ENCODE measurements at regions not wholly inside any gene's neighbourhood (a gene's known extent, or its start where the extent isn't known, plus 50 kb on each side); places are given as distances from the start of the nearest gene placed in this dataset.

DNA sequence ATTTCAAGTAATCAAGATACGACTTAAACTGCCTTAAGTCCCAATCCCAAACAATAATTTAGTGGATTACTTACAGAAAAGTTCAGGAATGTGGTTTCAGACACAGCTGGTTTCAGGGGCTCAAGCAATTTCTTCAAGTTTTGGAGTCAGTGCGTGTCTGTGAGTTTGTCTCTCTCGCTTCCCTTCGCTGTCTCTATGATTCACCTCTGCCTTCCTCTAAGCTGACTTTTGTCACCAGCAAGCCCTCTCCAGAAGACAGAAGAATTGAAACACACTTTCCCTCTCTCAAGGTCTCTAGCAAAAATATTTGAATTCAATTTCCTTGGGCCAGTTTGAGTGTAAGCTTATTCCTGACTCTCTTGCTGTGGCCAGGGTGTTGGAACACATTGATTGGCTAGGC lies 392.4 kb downstream of the EDEM1 start:
- H3K27ac Mint-ChIP-seq, result no peak overlapping the region
- Histone ChIP-seq H3K9me3 (ENCODE audit: control insufficient read depth, insufficient read depth, low read length) (no peaks in the 10 kb centered on the region), H3K4me3 (ENCODE audit: low read length) (no peak overlapping the region), H3K4me1 (ENCODE audit: control insufficient read depth, insufficient read depth, low read length) (no peaks in the 10 kb centered on the region), H3K36me3 (ENCODE audit: control insufficient read depth, insufficient read depth, low read length) (no peaks in the 10 kb centered on the region), H3K27ac (ENCODE audit: low read length) (no peak overlapping the region), H3K27me3 (ENCODE audit: control insufficient read depth, insufficient read depth, low read length) (no peaks in the 10 kb centered on the region)
- ATAC-seq, result no peak
- H3K4me1 Mint-ChIP-seq, result no peaks in the 10 kb centered on the region
- H3K4me3 Mint-ChIP-seq, result no peak overlapping the region
- no peaks in the 10 kb centered on the region for H3K27me3 Mint-ChIP-seq (ENCODE audit: low read depth in 2 of 2)
- WGBS (ENCODE audit: insufficient coverage), result 98% methylated on average over 4 of the region's 4 CpGs
- intact Hi-C loops (cut with micrococcal nuclease), result no loop called here
- H3K36me3 Mint-ChIP-seq, result no peaks in the 10 kb centered on the region
- TF ChIP-seq, protein P1, sequence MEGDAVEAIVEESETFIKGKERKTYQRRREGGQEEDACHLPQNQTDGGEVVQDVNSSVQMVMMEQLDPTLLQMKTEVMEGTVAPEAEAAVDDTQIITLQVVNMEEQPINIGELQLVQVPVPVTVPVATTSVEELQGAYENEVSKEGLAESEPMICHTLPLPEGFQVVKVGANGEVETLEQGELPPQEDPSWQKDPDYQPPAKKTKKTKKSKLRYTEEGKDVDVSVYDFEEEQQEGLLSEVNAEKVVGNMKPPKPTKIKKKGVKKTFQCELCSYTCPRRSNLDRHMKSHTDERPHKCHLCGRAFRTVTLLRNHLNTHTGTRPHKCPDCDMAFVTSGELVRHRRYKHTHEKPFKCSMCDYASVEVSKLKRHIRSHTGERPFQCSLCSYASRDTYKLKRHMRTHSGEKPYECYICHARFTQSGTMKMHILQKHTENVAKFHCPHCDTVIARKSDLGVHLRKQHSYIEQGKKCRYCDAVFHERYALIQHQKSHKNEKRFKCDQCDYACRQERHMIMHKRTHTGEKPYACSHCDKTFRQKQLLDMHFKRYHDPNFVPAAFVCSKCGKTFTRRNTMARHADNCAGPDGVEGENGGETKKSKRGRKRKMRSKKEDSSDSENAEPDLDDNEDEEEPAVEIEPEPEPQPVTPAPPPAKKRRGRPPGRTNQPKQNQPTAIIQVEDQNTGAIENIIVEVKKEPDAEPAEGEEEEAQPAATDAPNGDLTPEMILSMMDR (IDR thresholded peaks at IDR 0.05), result no peak
- H3K9me3 Mint-ChIP-seq, result peaks cover 7 to 9% of the 10 kb centered on the region in 2 donors
- no peak for DNase-seq

- 79% methylated on average over 2 of the region's 2 CpGs for WGBS (ENCODE audit: insufficient coverage)
- Mint-ChIP-seq H3K27ac (no peak overlapping the region), H3K4me1 (no peaks in the 10 kb centered on the region)
Measured at GRCh38 chr3:5580826-5581225, 393.3 kb downstream of the EDEM1 start.

GRCh38 chr3:5581743-5582142 lies 394.2 kb downstream of the EDEM1 start:
- Mint-ChIP-seq H3K36me3 (no peaks in the 10 kb centered on the region), H3K27ac (no peak overlapping the region), H3K4me3 (no peak overlapping the region), H3K9me3 (peaks cover 7 to 9% of the 10 kb centered on the region in 2 donors), H3K27me3 (ENCODE audit: low read depth in 2 of 2) (no peaks in the 10 kb centered on the region), H3K4me1 (no peaks in the 10 kb centered on the region)
- Histone ChIP-seq H3K4me3 (ENCODE audit: low read length) (no peak overlapping the region), H3K27me3 (ENCODE audit: control insufficient read depth, insufficient read depth, low read length) (no peaks in the 10 kb centered on the region), H3K36me3 (ENCODE audit: control insufficient read depth, insufficient read depth, low read length) (no peaks in the 10 kb centered on the region), H3K4me1 (ENCODE audit: control insufficient read depth, insufficient read depth, low read length) (no peaks in the 10 kb centered on the region), H3K27ac (ENCODE audit: low read length) (no peak overlapping the region), H3K9me3 (ENCODE audit: control insufficient read depth, insufficient read depth, low read length) (peaks cover 3% of the 10 kb centered on the region)
- ATAC-seq (no peak), DNase-seq (no peak)
- TF ChIP-seq, protein P1 (IDR thresholded peaks at IDR 0.05), result no peak
- intact Hi-C loops (cut with micrococcal nuclease), result no loop called here
- 81% methylated on average over 2 of the region's 2 CpGs for WGBS (ENCODE audit: insufficient coverage)

More at GRCh38 chr3:5580826-5581225, 393.3 kb downstream of the EDEM1 start:
- Mint-ChIP-seq H3K27me3 (ENCODE audit: low read depth in 2 of 2) (no peaks in the 10 kb centered on the region), H3K36me3 (no peaks in the 10 kb centered on the region), H3K4me3 (no peak overlapping the region), H3K9me3 (peaks cover 7 to 9% of the 10 kb centered on the region in 2 donors)
- H3K4me3 ChIP-seq (ENCODE audit: low read length), result no peak overlapping the region
- no peaks in the 10 kb centered on the region for H3K4me1 ChIP-seq (ENCODE audit: control insufficient read depth, insufficient read depth, low read length)
- peaks cover 3% of the 10 kb centered on the region for H3K9me3 ChIP-seq (ENCODE audit: control insufficient read depth, insufficient read depth, low read length)
- DNase-seq (no peak), ATAC-seq (no peak)
- H3K27ac ChIP-seq (ENCODE audit: low read length), result no peak overlapping the region
- H3K36me3 ChIP-seq (ENCODE audit: control insufficient read depth, insufficient read depth, low read length), result no peaks in the 10 kb centered on the region
- TF ChIP-seq, protein P1 (IDR thresholded peaks at IDR 0.05), result no peak
- intact Hi-C loops (cut with micrococcal nuclease), result no loop called here
- no peaks in the 10 kb centered on the region for H3K27me3 ChIP-seq (ENCODE audit: control insufficient read depth, insufficient read depth, low read length)

- H3K4me1 ChIP-seq (ENCODE audit: control insufficient read depth, insufficient read depth, low read length), result no peaks in the 10 kb centered on the region
- TF ChIP-seq, protein P1 (IDR thresholded peaks at IDR 0.05), result no peak
- Mint-ChIP-seq H3K36me3 (no peaks in the 10 kb centered on the region), H3K27ac (no peak overlapping the region), H3K9me3 (peaks cover 7 to 9% of the 10 kb centered on the region in 2 donors), H3K4me3 (no peak overlapping the region), H3K27me3 (ENCODE audit: low read depth in 2 of 2) (no peaks in the 10 kb centered on the region), H3K4me1 (no peaks in the 10 kb centered on the region)
- H3K9me3 ChIP-seq (ENCODE audit: control insufficient read depth, insufficient read depth, low read length), result peaks cover 3% of the 10 kb centered on the region
- H3K4me3 ChIP-seq (ENCODE audit: low read length), result no peak overlapping the region
- no peak for ATAC-seq
- no peak overlapping the region for H3K27ac ChIP-seq (ENCODE audit: low read length)
- no peaks in the 10 kb centered on the region for H3K27me3 ChIP-seq (ENCODE audit: control insufficient read depth, insufficient read depth, low read length)
- H3K36me3 ChIP-seq (ENCODE audit: control insufficient read depth, insufficient read depth, low read length), result no peaks in the 10 kb centered on the region
- DNase-seq, result no peak
- intact Hi-C loops (cut with micrococcal nuclease), result no loop called here
- 42% methylated on average over 4 of the region's 4 CpGs for WGBS (ENCODE audit: insufficient coverage)
Measured at GRCh38 chr3:5583920-5584319, 396.4 kb downstream of the EDEM1 start.

Measured in natural killer cell (primary cell).